ENCODE measurements at regions not wholly inside any gene's neighbourhood (a gene's known extent, or its start where the extent isn't known, plus 50 kb on each side); places are given as distances from the start of the nearest gene placed in this dataset.

DNA sequence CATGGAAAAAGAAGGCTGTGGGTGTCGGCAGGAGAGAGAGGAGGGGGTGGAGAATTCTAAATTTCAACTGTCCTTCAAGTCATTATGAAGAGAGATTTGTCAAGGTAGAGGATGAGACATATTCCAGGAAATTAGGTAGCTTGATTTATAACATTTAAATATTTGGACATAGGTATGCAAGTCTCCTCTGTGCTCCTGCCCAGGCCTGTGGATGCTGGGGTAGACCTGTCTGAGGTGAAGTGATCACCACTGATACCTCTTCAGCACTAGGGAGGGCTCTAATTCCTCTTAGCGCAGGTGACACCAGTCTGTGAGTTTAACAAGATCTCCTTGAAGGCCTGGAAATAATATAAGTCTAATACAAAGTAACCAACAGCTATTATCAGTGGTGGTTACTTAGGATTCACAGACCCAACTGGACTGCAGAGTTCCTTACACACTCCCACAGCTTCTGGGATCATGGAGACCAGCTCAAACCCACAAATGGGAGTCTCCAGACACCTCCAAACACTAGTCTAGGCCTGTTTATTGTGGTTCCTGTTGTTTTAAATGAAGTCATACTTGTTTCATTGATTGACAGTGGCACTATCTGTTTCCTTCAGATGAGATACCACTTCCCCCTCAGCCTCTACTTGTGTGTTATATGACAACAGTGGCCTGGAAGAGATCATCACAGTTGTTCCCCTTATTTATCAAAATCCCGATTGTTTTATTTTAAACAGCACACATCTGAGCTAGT, 104.1 kb upstream of the ITPRID2 start:
- no peak for TF ChIP-seq KDM5B (IDR thresholded peaks at IDR 0.05; ENCODE audit: insufficient replicate concordance, low read depth, low read length)
- TF ChIP-seq, protein P1, sequence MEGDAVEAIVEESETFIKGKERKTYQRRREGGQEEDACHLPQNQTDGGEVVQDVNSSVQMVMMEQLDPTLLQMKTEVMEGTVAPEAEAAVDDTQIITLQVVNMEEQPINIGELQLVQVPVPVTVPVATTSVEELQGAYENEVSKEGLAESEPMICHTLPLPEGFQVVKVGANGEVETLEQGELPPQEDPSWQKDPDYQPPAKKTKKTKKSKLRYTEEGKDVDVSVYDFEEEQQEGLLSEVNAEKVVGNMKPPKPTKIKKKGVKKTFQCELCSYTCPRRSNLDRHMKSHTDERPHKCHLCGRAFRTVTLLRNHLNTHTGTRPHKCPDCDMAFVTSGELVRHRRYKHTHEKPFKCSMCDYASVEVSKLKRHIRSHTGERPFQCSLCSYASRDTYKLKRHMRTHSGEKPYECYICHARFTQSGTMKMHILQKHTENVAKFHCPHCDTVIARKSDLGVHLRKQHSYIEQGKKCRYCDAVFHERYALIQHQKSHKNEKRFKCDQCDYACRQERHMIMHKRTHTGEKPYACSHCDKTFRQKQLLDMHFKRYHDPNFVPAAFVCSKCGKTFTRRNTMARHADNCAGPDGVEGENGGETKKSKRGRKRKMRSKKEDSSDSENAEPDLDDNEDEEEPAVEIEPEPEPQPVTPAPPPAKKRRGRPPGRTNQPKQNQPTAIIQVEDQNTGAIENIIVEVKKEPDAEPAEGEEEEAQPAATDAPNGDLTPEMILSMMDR (IDR thresholded peaks at IDR 0.05 in 2 of 3, conservative IDR thresholded peaks at IDR 0.05 in 1 of 3; ENCODE audit: insufficient read depth in 2 of 3, low read depth in 1 of 3, low read length in 3 of 3), result no peak
- TF ChIP-seq KDM1A (IDR thresholded peaks at IDR 0.05), result no peak
